Gastrocnemius medialis (tissue), 4 donors: ENCODE measurements at regions not wholly inside any gene's neighbourhood (a gene's known extent, or its start where the extent isn't known, plus 50 kb on each side); places are given as distances from the start of the nearest gene placed in this dataset.
"Not testable (repeated sequence)": the region's sequence is repeated elsewhere in the genome, so short reads cannot be mapped to it uniquely, and the experiment has no call there.

Experiments used
- CTCF ChIP-seq, 5 experiments: fragments of 450-650 bp in 3 of 5; fragments of 200-600 bp in 2 of 5; sonication (generic) in 2 of 5; IDR thresholded peaks in 4 of 5; conservative IDR thresholded peaks in 1 of 5; 1 replicate in 4 of 5; 2 replicates in 1 of 5; pipeline ENCODE4 v1.5.1; 2016 to 2019; ENCODE audit warnings: antibody characterized with exemption in 5 of 5, mild to moderate bottlenecking in 3 of 5, moderate library complexity in 3 of 5
- POLR2A ChIP-seq, 2 donors: fragments of 450-650 bp; IDR thresholded peaks; one replicate each; pipeline ENCODE4 v1.6.1; 2017; ENCODE audit warnings: antibody characterized with exemption in 2 of 2, mild to moderate bottlenecking in 2 of 2, moderate library complexity in 2 of 2

- TF ChIP-seq CTCF (IDR thresholded peaks at IDR 0.05 in 4 of 5, conservative IDR thresholded peaks at IDR 0.05 in 1 of 5); POLR2A (IDR thresholded peaks at IDR 0.05): not testable (repeated sequence)
Observed at GRCh38 chr4:187002133-187002532, 278.5 kb upstream of the FAT1 start.
